ENCODE measurements at regions not wholly inside any gene's neighbourhood (a gene's known extent, or its start where the extent isn't known, plus 50 kb on each side); places are given as distances from the start of the nearest gene placed in this dataset.
A peak's percentile ranks its signal among the peaks of the same experiment; 100 is the strongest.

DNA sequence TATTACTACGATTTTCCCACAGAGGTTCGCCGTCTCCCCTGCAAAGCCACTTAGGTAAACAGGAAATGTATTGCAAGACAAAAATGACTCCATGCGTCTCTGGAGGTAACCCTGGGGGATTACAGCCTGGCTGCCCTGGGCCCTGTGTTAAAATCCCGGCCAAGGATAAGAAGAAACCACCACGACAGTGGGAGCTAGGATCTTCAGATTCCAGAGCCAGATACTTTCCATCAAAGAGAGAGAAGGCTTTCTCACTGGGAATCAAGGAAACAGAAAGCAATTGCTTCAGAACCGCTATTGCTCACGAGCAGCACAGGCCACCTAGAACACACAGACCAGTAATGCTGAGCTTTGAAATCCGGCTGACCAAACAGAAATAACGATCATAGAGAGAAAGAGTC is 97.9 kb upstream of the ZNF516 start:
- Mint-ChIP-seq H3K27me3 (peaks cover 54% of the 10 kb centered on the region), H3K4me1 (peaks cover 13% of the 10 kb centered on the region), H3K36me3 (no peaks in the 10 kb centered on the region), H3K9me3 (no peaks in the 10 kb centered on the region), H3K27ac (no peak overlapping the region), H3K4me3 (no peak overlapping the region)
- DNase-seq: no peak

DNA sequence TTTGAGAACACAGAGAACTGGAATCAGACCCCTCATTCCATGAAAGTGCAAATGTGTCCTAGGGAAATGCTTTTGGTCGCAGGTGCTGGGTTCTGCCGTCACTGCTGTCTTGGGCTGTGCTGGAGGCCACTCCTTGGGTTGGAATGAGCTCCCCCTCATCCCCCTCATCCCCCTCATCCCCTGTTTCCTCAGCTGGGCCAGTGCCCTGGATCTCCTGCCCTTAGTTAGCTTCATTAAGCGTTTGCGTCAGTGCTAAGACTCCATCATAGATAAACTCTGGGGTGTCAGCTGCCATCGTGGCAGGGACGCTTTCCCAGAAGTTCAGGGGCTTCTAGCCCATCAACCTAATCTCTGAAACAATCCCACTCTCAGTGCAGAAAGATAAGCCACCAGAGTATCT is 97.1 kb upstream of the ZNF516 start:
- peaks cover 13% of the 10 kb centered on the region for H3K4me1 Mint-ChIP-seq
- H3K36me3 Mint-ChIP-seq: no peaks in the 10 kb centered on the region
- peaks cover 62% of the 10 kb centered on the region for H3K27me3 Mint-ChIP-seq
- DNase-seq: no peak
- H3K4me3 Mint-ChIP-seq: no peak overlapping the region
- no peak overlapping the region for H3K27ac Mint-ChIP-seq
- no peaks in the 10 kb centered on the region for H3K9me3 Mint-ChIP-seq

DNA sequence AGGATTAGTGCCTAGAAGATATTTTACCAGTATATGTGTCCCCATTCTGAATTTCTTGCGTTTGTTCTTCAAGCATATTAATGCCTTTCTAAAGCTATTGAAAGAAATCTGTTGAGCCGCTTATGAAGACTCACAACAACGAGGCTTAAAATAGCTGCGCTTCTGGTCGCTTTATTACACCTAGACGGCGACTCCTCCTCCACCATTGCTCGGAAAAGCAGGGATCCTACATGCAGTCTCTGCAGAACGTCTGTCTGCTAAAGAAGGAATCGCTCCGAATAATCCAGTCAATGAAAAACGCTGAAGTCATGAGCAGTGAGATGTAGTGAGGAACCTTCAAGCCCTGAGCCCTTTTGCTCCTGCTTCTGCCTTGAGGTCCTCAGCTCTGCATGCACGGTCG is 94.8 kb upstream of the ZNF516 start:
- Mint-ChIP-seq H3K27me3 (peaks cover 69% of the 10 kb centered on the region), H3K27ac (no peak overlapping the region), H3K4me1 (peaks cover 13% of the 10 kb centered on the region), H3K9me3 (no peaks in the 10 kb centered on the region), H3K36me3 (no peaks in the 10 kb centered on the region), H3K4me3 (no peak overlapping the region)
- DNase-seq: no peak

DNA sequence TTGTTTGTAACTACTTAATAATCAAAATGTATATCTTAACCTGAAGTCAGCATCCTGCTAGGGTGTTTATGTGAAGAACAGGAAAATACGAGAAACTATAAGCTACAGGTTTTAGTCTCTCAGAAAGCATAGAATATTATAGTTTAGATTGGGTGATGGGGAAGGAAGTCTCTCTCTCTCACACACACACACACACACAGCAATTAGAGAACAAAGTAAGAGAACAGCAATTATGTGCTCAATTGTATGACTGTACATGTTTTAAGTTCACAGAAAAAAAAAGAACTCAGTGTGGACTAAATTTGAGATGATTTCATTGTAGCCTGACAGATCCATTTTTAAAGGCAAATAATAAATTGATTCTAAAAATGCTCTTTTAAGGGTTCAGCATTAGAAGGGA is 94.3 kb upstream of the ZNF516 start:
- Mint-ChIP-seq H3K4me3 (peak overlapping the region; percentile 42), H3K4me1 (peaks cover 13% of the 10 kb centered on the region), H3K9me3 (no peaks in the 10 kb centered on the region), H3K27ac (no peak overlapping the region), H3K27me3 (peaks cover 69% of the 10 kb centered on the region), H3K36me3 (no peaks in the 10 kb centered on the region)
- no peak for DNase-seq

DNA sequence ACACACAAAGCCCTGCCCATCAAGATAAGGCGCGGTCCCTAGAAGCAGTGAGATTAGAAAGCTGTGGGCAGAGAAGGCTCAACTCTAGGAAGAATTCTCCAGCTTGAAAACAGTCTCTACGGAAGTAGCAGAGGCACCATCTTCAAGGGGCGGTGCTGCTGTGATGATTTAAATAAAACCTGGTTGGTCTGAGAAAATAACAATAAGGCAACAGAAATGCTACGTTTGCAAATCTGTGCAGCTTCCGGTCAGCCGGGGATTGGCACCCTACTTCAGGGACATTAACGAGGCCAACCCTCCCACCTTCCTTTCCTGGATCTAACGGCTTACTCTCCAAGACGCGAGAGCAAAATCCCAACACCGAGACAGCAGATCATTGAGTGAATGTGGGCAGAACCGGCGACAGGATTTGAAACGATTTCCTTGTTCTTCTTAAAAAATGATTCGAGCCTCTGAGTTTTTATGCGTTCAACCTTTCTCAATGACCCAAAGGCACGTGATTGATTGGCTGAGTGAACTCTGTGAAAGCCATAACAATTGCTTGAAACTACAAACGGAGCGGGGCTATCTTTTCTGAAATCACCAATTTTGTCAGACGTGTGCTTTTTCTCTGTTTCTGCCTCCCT is 93.7 kb upstream of the ZNF516 start:
- no peak for DNase-seq
- no peaks in the 10 kb centered on the region for H3K36me3 Mint-ChIP-seq
- H3K4me1 Mint-ChIP-seq: peaks cover 13% of the 10 kb centered on the region
- no peaks in the 10 kb centered on the region for H3K9me3 Mint-ChIP-seq
- peaks cover 66% of the 10 kb centered on the region for H3K27me3 Mint-ChIP-seq
- H3K27ac Mint-ChIP-seq: no peak overlapping the region
- peak overlapping the region; percentile 42 for H3K4me3 Mint-ChIP-seq

DNA sequence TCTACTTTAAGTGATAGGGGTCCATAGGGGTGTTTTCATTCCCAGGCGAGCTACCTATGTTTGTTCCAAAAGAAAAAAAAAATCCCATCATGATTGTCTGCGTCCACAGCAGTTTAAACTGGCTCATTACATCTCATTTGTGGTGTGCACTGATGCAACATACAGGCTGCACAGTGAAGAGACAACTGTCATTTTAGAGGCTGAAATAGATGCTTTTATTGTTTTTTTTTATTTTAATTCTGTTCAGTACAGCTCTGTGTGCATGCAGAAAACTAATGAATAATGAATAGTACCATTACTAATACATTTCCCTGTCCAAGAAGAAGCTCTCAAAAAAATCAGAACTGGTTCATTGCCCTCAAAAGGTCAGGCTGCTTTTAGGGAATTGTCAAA is 92.8 kb upstream of the ZNF516 start:
- H3K36me3 Mint-ChIP-seq: no peaks in the 10 kb centered on the region
- no peak overlapping the region for H3K4me3 Mint-ChIP-seq
- peaks cover 13% of the 10 kb centered on the region for H3K4me1 Mint-ChIP-seq
- peaks cover 57% of the 10 kb centered on the region for H3K27me3 Mint-ChIP-seq
- H3K27ac Mint-ChIP-seq: no peak overlapping the region
- DNase-seq: no peak
- no peaks in the 10 kb centered on the region for H3K9me3 Mint-ChIP-seq

DNA sequence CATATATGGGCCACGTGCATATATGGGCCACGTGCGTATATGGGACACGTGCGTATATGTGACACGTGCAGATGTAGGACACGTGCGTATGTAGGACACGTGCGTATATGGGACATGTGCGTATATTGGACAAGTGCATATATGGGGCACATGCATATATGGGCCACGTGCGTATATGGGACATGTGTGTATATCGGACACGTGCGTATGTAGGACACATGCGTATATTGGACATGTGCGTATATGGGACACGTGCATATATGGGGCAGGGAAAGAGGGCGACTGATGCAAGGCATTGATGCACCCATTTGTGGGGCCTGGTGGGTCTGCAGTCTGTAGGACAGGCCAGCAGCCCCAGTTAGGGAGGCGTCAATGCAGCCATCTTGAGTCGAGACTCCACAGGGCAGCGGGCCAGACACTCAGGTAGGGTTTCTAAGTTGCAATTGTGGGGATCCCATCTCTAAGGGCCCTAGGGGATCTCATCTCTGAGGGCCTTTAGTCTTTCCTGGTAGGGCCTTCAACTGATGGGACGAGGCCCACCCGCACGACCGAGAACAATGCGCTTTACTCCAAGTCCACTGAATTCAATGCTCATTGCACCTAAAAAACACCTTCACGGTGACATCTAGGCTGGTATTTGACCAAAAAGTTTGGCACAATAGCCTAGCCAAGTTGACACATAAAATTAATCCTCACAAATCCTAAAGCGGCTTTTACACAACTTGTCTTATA is 92.3 kb upstream of the ZNF516 start:
- no peak overlapping the region for H3K4me3 Mint-ChIP-seq
- no peaks in the 10 kb centered on the region for H3K36me3 Mint-ChIP-seq
- no peak for DNase-seq
- H3K27ac Mint-ChIP-seq: no peak overlapping the region
- peaks cover 52% of the 10 kb centered on the region for H3K27me3 Mint-ChIP-seq
- peaks cover 13% of the 10 kb centered on the region for H3K4me1 Mint-ChIP-seq
- no peaks in the 10 kb centered on the region for H3K9me3 Mint-ChIP-seq

DNA sequence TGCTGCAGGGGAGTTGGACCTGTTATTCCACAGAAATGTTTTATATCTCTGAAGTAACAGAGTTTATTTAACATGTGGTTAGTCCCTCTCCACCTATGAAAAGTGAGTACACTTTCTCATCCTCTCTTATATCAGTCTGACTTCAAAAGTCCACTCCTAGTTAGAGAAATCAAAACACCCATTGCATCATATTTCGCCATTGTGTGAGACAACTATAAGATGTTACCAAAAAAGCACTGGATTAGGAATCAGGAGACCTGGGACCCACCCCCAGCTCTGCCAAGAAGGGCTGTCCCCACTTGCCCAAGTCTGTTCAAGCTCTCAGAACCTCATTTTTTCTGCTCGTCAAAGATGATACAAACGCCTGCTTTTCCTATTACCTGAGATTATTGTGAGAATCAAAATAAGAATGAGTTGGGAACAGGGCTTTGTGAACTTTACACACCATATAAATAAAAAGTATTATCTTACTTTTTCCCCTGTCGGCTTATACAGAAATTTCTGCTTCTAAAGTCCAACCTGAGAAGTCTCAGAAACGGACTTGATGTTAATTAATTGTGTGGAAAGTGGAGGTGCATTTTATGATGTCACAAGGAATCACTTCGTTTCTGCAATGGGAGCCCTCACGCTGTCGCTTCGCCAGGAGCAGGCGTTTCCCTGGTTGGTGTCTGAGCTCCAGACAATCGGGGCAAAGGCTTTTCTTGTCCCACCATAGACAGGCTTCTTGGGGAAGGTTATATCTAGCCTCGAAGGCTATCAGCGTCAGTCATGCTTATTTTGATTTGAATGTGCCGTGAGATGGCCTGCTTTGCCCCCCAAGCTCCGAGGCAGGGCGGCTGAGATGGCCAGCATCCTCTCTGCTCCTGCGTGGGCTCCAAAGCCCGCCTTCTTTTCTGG is 89.6 kb upstream of the ZNF516 start:
- Mint-ChIP-seq H3K27ac (no peak overlapping the region), H3K36me3 (no peaks in the 10 kb centered on the region), H3K4me3 (no peak overlapping the region), H3K9me3 (no peaks in the 10 kb centered on the region), H3K27me3 (peaks cover 32% of the 10 kb centered on the region), H3K4me1 (peaks cover 13% of the 10 kb centered on the region)
- DNase-seq: no peak

DNA sequence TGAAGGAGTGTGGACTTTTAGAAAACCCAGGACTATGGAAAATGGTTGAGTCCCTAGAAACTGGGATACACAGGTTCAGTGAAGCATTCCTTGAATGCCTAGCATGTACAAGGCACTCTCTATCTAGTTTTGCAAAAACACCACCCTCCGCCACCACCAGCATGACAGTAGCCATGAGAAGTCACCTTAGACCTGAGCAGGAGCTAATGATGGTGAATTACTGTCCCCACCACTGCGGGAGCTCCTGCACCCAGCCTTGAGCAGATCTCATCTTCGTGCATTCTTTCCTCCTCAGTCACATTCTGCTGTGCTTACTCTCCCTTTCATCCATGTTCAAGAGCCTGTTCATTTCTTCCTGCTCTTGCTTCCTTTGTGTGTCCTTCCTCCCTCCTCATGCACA is 86.2 kb upstream of the ZNF516 start:
- H3K4me1 Mint-ChIP-seq: no peaks in the 10 kb centered on the region
- no peak for DNase-seq
- no peaks in the 10 kb centered on the region for H3K36me3 Mint-ChIP-seq
- no peak overlapping the region for H3K4me3 Mint-ChIP-seq
- H3K27me3 Mint-ChIP-seq: peaks cover 23% of the 10 kb centered on the region
- H3K27ac Mint-ChIP-seq: no peak overlapping the region
- no peaks in the 10 kb centered on the region for H3K9me3 Mint-ChIP-seq

DNA sequence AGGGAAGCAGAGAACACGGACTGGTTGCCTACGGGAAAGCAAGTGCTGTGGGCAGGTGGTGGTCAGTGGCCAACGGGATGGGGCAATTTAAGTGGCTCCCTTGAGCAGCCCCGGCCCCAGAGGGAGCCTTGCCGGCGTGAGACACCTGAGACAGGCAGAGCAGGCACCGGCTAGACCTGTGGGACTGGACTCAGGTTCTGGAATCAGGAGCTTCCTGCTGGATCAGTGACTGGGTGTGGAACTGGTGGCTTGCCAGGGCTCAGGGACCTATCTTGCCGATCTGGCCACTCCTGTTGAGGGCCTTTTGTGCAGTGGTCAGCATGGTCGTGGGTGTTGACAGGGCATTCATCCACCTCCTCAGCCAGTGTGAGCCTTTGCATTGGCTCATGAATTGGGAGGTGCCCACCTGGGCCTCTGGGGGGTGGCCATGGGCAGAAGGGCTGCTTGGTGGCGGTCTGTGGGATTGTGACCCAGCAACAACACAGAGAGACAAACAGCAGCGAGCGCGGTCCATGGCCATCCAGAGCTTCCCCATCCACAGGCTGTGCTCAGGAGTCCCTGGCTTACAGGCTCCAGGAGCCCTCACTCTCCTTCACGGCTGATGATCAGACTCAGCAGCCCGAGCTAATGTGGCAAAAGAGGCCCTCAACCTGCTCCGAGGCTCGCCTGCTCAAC is 85.4 kb upstream of the ZNF516 start:
- Mint-ChIP-seq H3K27ac (no peak overlapping the region), H3K27me3 (peaks cover 16% of the 10 kb centered on the region), H3K4me1 (no peaks in the 10 kb centered on the region), H3K36me3 (no peaks in the 10 kb centered on the region), H3K4me3 (no peak overlapping the region), H3K9me3 (no peaks in the 10 kb centered on the region)
- no peak for DNase-seq

DNA sequence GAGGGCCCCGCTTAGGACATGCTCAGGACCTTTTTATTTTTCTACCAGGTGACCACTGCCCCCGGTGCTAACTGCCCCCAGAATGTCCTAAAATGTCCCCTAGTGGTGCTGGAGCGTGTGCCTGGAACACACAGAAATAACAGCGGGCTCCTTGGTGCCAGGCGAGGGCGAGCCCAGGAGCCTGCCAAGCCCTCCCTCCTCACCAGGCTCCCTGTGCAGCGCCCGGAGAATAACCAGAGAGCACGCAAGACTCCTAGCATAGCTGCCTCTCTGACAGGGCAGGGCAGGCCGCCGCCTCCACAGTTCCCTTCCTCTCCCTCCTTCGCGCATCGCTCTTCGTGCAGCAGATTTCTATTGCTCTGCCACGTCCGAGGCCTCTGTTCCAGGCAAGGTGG is 84.3 kb upstream of the ZNF516 start:
- peaks cover 16% of the 10 kb centered on the region for H3K27me3 Mint-ChIP-seq
- H3K9me3 Mint-ChIP-seq: no peaks in the 10 kb centered on the region
- no peak for DNase-seq
- H3K27ac Mint-ChIP-seq: no peak overlapping the region
- no peaks in the 10 kb centered on the region for H3K4me1 Mint-ChIP-seq
- H3K36me3 Mint-ChIP-seq: no peaks in the 10 kb centered on the region
- no peak overlapping the region for H3K4me3 Mint-ChIP-seq

DNA sequence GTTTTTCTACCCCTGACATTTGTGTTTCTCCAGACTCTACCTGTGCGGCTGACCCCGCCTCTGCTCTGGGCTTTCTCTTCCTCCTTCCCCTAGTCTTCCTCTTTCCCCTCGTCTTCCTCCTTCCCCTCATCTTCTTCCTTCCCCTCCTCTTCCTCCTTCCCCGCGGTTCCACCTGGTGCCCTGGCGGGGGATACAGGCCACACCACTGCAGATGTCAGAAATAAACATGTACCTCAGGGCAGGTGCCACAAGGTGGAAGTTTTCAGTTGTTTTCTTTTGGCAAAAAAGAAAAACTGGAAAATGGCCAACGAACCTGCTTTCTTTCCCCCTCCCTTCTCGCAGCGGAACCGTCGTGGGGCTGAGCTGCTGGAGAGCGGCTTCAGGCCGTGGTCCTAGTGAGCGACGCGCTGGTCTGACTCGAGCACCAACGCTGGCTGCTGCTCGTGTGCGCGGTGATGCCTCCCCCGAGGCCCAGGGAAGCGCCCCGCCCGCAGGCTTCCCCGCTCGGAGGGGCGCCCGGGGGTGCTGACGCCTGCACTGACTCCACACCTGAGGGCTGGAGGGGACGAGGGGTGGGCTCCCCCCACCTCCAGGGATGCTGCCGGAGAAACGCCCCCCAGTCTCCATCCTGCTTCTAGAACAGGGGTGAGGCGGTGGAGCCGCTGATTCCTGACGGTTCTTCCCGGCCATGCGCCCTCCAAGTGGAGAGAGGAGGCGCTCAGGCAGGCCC is 83.7 kb upstream of the ZNF516 start:
- peaks cover 16% of the 10 kb centered on the region for H3K27me3 Mint-ChIP-seq
- no peaks in the 10 kb centered on the region for H3K36me3 Mint-ChIP-seq
- no peak overlapping the region for H3K27ac Mint-ChIP-seq
- DNase-seq: no peak
- no peak overlapping the region for H3K4me3 Mint-ChIP-seq
- no peaks in the 10 kb centered on the region for H3K9me3 Mint-ChIP-seq
- no peaks in the 10 kb centered on the region for H3K4me1 Mint-ChIP-seq

DNA sequence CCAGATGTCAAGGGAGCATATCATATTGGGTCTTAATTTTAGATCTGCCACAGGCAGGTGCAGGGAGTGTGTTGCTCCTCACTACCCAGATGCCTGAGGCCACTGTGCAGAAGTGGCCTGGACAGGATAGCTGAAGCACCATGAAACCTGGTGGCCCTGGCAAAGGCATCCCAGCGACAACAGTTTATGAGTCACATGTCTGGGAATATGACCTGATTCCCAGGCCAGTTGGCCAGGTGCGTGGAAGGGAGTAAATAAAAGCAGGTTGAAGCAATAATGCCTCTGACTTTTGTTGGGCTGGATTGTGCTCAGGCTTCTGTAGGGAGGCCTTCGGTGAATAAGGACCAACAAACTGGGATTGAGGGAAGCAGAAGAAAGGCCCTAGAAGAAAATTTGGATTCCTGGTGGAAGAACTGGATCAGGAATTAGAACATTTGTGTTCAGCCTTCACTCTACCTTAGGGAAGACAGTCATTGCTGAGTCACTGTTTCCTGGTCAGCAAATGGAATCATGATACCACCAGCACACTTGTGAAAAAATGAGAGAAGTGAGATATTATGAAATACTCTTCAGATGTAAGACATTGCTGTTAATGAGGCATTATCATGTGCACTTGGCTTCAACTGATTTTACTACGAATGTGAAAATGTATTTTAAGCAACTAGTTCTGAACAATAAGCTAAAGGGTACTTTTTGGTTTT is 78.4 kb upstream of the ZNF516 start:
- Mint-ChIP-seq H3K9me3 (no peaks in the 10 kb centered on the region), H3K4me3 (no peak overlapping the region), H3K4me1 (peaks cover 2% of the 10 kb centered on the region), H3K36me3 (no peaks in the 10 kb centered on the region), H3K27me3 (peaks cover 26% of the 10 kb centered on the region), H3K27ac (no peak overlapping the region)
- no peak for DNase-seq
